ENCODE measurements at regions not wholly inside any gene's neighbourhood (a gene's known extent, or its start where the extent isn't known, plus 50 kb on each side); places are given as distances from the start of the nearest gene placed in this dataset.

DNA sequence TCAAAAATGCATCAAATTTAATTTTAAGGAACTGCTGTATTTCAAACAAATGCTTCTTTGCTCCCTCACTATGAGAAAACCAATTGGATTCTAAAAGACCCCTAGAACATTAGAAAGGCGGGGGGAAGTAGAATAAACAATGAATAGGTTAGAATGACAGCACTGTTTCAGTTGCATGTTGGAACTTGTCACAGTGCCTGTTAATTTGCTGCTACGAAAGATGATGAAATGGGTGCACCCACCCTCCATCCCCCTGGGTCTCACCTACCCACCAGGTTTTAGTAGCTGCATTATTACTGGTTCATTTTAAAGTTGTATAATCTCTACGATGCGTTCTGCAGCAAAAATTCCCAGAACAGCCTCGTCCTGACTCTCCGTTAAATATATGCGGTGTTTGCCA, 193.0 kb upstream of the COPS8 start:
- peaks cover 6% of the 10 kb centered on the region for H3K27me3 Mint-ChIP-seq (ENCODE audit: low read depth)
- CTCF ChIA-PET: no interaction called here

DNA sequence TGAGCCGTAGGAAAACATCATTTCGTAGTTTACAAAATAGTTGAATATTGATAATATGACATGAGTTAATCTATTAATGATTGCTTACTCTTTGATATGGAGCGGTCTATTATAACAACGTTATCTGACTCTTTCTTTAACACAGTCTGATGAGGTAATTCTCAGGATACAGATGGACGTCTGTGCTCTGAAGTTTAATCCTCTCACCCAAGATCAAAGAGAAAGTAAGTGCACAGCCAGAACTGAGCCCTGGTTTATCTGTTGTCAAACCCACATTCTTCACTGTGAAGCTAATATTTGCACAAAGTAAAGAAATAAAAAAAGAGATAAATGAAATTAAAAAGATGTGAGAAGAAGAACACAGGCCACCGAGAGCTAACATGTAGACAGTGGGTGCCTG, 190.9 kb upstream of the COPS8 start:
- Mint-ChIP-seq H3K27me3 (ENCODE audit: low read depth) (peaks cover 6% of the 10 kb centered on the region), H3K4me1 (ENCODE audit: low read depth) (no peaks in the 10 kb centered on the region), H3K27ac (no peak overlapping the region), H3K36me3 (ENCODE audit: low read depth) (no peaks in the 10 kb centered on the region), H3K9me3 (ENCODE audit: insufficient read depth) (no peaks in the 10 kb centered on the region), H3K4me3 (no peak overlapping the region)
- ATAC-seq: no peak
- ChIA-PET CTCF (no interaction called here), POLR2A (no interaction called here)
- peak; percentile 1 for DNase-seq

More for the DNA sequence above, 193.0 kb upstream of the COPS8 start:
- Mint-ChIP-seq H3K9me3 (ENCODE audit: insufficient read depth) (no peaks in the 10 kb centered on the region), H3K4me3 (no peak overlapping the region), H3K4me1 (ENCODE audit: low read depth) (no peaks in the 10 kb centered on the region), H3K27ac (no peak overlapping the region), H3K36me3 (ENCODE audit: low read depth) (no peaks in the 10 kb centered on the region)
- ATAC-seq (no peak), DNase-seq (peak; percentile 9)
- POLR2A ChIA-PET: no interaction called here

DNA sequence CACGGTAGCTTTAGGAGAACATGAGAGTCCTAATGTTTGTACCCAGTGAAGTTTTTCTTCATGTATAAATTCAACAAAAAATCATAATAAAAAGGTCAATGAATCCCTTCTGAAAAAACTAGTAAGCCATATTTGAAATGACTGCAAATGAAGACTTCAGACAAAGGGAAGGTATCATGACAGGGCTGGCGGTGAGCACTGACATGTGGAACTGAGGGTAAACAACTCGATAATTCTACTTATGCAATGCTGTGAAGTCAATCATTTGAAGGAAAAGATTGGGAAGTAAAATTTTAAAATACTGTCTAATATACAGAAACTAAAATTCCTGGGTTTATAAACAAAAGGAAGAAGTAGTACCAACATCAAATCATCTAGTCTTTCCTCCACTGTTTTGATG, 190.2 kb upstream of the COPS8 start:
- peaks cover 10% of the 10 kb centered on the region for H3K27me3 Mint-ChIP-seq (ENCODE audit: low read depth)
- no peak overlapping the region for H3K27ac Mint-ChIP-seq
- ATAC-seq: no peak
- H3K36me3 Mint-ChIP-seq (ENCODE audit: low read depth): no peaks in the 10 kb centered on the region
- DNase-seq: no peak
- H3K4me1 Mint-ChIP-seq (ENCODE audit: low read depth): no peaks in the 10 kb centered on the region
- no peaks in the 10 kb centered on the region for H3K9me3 Mint-ChIP-seq (ENCODE audit: insufficient read depth)
- CTCF ChIA-PET: no interaction called here
- H3K4me3 Mint-ChIP-seq: no peak overlapping the region
- POLR2A ChIA-PET: no interaction called here

DNA sequence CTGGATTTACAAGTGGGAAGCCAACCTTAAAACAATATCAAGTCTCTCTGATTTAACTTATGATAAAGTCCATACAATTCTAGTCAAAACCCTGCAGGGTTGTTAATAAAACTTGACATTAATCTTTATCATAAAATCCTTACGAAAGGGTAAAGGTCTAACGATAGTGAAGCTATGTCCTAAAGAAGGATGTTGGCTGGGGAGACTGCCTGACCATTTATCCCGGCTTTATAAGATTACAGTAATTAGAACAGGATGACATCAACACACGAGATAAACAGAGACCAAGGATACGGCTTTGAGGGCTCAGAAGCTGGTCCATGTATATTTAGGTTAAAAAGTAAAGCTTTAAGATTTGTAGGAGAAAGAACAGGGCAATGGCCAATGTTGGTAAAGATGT, 189.0 kb upstream of the COPS8 start:
- POLR2A ChIA-PET: no interaction called here
- DNase-seq (no peak), ATAC-seq (no peak)
- no peak overlapping the region for H3K27ac Mint-ChIP-seq
- no peak overlapping the region for H3K4me3 Mint-ChIP-seq
- H3K36me3 Mint-ChIP-seq (ENCODE audit: low read depth): no peaks in the 10 kb centered on the region
- H3K9me3 Mint-ChIP-seq (ENCODE audit: insufficient read depth): no peaks in the 10 kb centered on the region
- no peaks in the 10 kb centered on the region for H3K4me1 Mint-ChIP-seq (ENCODE audit: low read depth)
- peaks cover 15% of the 10 kb centered on the region for H3K27me3 Mint-ChIP-seq (ENCODE audit: low read depth)
- CTCF ChIA-PET: no interaction called here

DNA sequence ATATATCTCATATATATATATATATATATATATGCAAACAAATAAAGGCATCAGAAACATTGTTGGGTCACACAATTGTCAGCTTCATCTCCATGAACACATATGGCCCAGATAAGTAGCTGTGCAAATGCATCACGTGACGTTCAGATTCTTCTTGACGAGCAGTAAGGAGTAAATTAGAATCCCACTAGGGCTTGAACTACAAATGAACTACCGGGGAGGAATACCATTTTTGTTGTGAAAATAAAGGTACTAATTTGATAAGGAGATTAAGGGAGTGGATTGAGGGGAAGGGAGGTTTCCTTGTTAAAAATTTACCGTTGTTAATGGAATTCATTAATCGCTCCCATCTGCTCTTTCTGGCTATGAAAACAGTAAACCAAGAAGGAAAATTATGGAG, 186.5 kb upstream of the COPS8 start:
- no peak overlapping the region for H3K27ac Mint-ChIP-seq
- H3K36me3 Mint-ChIP-seq (ENCODE audit: low read depth): no peaks in the 10 kb centered on the region
- CTCF ChIA-PET: no interaction called here
- H3K27me3 Mint-ChIP-seq (ENCODE audit: low read depth): peaks cover 11% of the 10 kb centered on the region
- no peaks in the 10 kb centered on the region for H3K4me1 Mint-ChIP-seq (ENCODE audit: low read depth)
- POLR2A ChIA-PET: no interaction called here
- peak; percentile 6 for DNase-seq
- H3K4me3 Mint-ChIP-seq: no peak overlapping the region
- ATAC-seq: no peak
- H3K9me3 Mint-ChIP-seq (ENCODE audit: insufficient read depth): no peaks in the 10 kb centered on the region

DNA sequence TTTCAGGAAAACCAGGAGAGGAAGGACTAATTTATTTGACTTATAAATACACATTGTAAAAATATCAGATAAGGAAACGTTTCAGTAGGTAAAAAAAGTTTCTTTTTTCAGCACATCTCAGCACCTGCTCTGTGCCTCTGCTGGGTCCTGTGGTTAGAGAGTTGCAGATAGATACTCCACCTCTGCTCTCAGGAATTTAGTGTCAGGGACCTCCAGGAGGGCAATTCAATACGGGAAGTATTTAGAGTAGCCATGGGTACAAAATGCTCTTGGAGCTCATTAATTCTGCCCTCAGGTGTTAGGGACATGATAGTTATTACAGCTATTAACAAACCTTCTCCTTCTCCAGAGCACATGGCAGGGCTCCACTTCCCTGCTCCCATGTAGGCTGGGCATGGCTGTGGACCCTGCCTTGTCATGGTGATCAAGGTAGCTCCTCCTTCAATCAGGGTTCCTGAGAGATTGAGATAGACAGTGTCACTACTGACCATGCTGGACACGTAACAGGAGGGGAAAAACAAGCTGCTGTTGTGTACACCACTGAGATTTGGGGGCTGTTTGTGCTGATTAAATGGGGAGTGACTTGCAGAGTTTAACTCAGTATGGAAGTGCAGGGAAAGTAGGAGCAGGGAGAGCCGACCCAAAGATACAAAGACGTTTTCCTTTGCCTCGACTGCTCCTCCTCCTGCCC, 185.6 kb upstream of the COPS8 start:
- H3K4me3 Mint-ChIP-seq: no peak overlapping the region
- ATAC-seq (no peak), DNase-seq (peak; percentile 12)
- H3K27me3 Mint-ChIP-seq (ENCODE audit: low read depth): peaks cover 9% of the 10 kb centered on the region
- H3K27ac Mint-ChIP-seq: no peak overlapping the region
- no peaks in the 10 kb centered on the region for H3K9me3 Mint-ChIP-seq (ENCODE audit: insufficient read depth)
- CTCF ChIA-PET: no interaction called here
- H3K36me3 Mint-ChIP-seq (ENCODE audit: low read depth): no peaks in the 10 kb centered on the region
- POLR2A ChIA-PET: no interaction called here
- no peaks in the 10 kb centered on the region for H3K4me1 Mint-ChIP-seq (ENCODE audit: low read depth)

DNA sequence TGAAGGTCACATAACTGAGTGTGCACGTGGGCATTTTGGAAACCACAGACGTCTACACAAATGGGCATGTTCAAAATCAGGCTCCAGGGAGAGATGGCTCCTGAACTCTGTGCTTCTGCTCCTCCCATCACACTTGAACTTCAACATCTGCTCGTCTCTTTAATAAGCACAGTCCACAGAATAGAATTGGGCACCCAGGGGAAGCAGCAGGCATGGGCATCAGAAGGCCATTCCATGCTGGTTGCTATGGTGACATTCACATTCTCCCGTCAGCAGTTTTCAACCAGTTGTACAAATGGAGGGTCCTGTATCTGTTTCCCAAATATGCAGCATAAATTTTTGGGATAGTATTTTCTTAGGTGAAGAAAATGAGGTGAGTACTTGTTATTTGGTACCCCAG, 183.7 kb upstream of the COPS8 start:
- Mint-ChIP-seq H3K27me3 (ENCODE audit: low read depth) (peaks cover 9% of the 10 kb centered on the region), H3K36me3 (ENCODE audit: low read depth) (no peaks in the 10 kb centered on the region), H3K27ac (no peak overlapping the region), H3K4me1 (ENCODE audit: low read depth) (no peaks in the 10 kb centered on the region), H3K4me3 (no peak overlapping the region), H3K9me3 (ENCODE audit: insufficient read depth) (no peaks in the 10 kb centered on the region)
- CTCF ChIA-PET: no interaction called here
- POLR2A ChIA-PET: no interaction called here
- ATAC-seq (no peak), DNase-seq (no peak)

DNA sequence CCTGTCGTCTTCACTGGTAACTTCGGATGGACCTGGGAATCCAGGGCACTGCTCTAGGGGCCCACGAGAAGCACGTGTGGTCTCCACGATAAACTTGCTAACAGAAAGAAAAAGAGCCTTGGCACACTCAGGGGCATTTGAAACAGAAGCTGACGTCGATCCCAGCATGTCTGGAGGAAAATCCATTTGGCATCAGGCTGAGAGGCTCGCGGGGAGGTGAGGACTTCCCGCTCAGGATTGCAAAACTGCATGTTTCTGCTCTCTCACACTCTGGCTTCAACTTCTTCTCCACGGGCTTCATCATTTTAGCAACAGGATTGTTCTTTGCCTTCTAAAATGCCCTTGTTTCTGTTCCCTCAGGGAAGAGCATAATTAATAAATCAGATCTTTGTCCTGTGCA, 181.7 kb upstream of the COPS8 start:
- ChIA-PET CTCF (no interaction called here), POLR2A (no interaction called here)
- H3K27me3 Mint-ChIP-seq (ENCODE audit: low read depth): peaks cover 9% of the 10 kb centered on the region
- H3K9me3 Mint-ChIP-seq (ENCODE audit: insufficient read depth): no peaks in the 10 kb centered on the region
- H3K4me3 Mint-ChIP-seq: no peak overlapping the region
- no peaks in the 10 kb centered on the region for H3K36me3 Mint-ChIP-seq (ENCODE audit: low read depth)
- DNase-seq (peak; percentile 4), ATAC-seq (no peak)
- no peaks in the 10 kb centered on the region for H3K4me1 Mint-ChIP-seq (ENCODE audit: low read depth)
- H3K27ac Mint-ChIP-seq: no peak overlapping the region

DNA sequence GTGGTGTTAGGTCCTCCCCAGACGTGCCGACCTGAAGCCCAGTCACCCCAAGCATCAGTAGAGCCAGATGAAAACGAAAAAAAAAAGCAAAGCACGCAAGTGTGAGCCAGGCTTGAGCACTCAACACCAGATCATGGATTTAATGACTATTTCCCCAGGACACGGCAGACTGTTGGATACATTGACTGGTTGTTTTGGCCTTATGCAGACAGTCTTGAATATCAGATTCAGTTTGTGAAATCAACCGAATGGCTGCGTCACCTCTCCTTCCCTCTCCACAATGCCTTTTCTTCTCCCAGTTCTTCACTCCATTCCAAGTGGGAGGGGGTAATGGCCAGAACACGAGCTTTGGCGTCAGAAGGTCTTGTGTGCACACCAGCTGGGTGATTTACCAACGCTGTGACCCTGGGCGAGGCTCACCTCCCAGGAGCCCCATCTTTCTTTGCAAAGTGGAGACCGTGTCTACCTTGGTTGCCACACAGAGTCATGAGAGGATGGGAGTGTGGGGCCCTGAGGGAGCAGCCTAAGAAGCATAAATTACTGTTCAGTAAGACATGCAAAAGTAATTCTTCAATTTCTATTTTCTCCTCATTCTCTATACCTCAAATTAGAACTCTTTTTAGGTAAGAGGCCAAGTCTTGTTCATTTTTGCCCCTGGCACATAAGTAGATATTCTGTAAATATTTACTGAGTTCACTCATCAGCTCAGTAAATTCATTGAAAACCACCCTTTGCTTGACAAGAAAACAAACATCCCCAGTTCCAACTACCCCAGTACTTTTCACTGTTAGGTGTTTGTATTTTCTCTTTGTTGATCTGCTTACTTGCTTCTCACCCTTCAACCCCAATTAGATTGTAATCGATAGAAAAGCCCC, 181.1 kb upstream of the COPS8 start:
- no peak for ATAC-seq
- POLR2A ChIA-PET: no interaction called here

DNA sequence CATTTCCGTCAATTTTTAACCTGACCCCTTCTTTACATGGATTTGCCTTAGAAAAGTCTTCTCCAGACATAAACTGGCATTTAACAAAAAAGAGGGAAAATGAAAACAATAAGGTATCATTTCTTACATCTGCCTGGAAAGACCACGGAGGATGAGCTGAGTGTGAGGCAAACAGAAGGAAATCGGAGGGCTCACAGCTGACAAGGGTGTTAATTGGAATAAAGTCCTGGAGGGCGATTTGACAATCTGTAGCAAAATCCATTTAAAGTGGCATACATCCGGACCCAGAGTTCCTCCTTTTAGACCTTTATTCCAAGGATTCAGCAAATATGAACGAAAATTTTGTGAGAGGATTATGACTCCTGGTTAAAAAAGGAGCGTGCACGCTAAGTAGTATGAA, 179.7 kb upstream of the COPS8 start:
- Mint-ChIP-seq H3K27ac (no peak overlapping the region), H3K27me3 (ENCODE audit: low read depth) (peaks cover 3% of the 10 kb centered on the region), H3K4me1 (ENCODE audit: low read depth) (no peaks in the 10 kb centered on the region), H3K9me3 (ENCODE audit: insufficient read depth) (no peaks in the 10 kb centered on the region), H3K4me3 (no peak overlapping the region), H3K36me3 (ENCODE audit: low read depth) (no peaks in the 10 kb centered on the region)
- CTCF ChIA-PET: no interaction called here
- POLR2A ChIA-PET: no interaction called here
- no peak for ATAC-seq
- peak; percentile 9 for DNase-seq

More for the DNA sequence above, 181.1 kb upstream of the COPS8 start:
- Mint-ChIP-seq H3K27ac (no peak overlapping the region), H3K4me1 (ENCODE audit: low read depth) (no peaks in the 10 kb centered on the region), H3K4me3 (no peak overlapping the region), H3K9me3 (ENCODE audit: insufficient read depth) (no peaks in the 10 kb centered on the region), H3K36me3 (ENCODE audit: low read depth) (no peaks in the 10 kb centered on the region), H3K27me3 (ENCODE audit: low read depth) (peaks cover 9% of the 10 kb centered on the region)
- peak; percentile 1 for DNase-seq
- CTCF ChIA-PET: no interaction called here

DNA sequence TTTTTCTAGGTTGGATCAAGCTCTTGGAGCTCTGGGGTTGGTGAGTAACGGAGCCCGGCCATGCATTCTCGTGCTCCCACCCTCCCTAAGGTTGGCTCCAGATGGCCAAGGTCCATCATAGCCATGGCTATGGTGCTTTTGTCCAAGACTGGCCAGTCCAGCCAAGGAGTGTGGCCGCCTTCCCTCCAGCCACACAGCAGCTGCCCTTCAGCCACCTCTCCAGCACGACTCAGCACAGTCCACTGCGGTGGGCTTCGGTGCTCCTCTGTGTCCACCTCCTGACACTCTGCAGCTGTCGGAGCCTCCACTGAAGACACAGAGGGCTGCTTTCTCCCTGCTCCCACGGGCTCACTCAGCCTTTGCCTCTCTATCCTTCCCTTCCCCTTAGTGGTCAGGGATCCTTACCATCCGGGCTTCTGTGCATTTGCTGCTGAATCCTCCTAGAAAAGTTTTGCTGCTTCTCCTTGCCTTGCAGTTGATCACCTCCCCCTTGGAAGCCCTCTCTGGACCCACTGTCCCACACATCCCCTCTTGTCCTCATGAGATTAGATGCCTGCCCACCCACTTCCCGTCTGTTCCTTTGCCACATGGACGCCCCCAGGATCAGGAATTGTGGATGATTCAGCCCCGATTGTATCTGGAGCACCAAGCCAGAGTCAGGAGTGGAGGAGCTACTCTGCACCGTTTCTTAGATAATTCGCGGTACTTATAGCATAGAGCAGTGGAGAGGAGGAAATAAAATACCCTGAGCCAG, 177.1 kb upstream of the COPS8 start:
- Mint-ChIP-seq H3K9me3 (ENCODE audit: insufficient read depth) (no peaks in the 10 kb centered on the region), H3K36me3 (ENCODE audit: low read depth) (no peaks in the 10 kb centered on the region), H3K4me1 (ENCODE audit: low read depth) (no peaks in the 10 kb centered on the region), H3K27me3 (ENCODE audit: low read depth) (no peaks in the 10 kb centered on the region), H3K4me3 (no peak overlapping the region), H3K27ac (no peak overlapping the region)
- ATAC-seq (no peak), DNase-seq (peak; percentile 6)
- ChIA-PET POLR2A (no interaction called here), CTCF (no interaction called here)

DNA sequence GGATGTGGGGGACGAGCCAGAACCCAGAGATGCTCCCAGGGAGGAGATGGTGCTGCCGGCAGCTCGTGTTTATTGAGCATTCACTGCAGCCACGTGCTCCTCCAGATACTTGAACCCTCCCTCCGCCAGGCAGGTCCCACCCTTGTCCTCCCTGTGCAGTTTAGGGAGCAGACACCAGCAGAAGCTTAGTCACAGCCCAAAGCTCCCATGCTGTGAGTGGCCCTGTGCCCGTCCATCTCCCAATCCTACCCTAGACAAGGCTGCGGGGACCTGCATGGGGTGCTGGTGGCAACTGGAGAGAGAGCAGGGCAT, 176.5 kb upstream of the COPS8 start:
- H3K36me3 Mint-ChIP-seq (ENCODE audit: low read depth): no peaks in the 10 kb centered on the region
- peak; percentile 7 for DNase-seq
- no peak for ATAC-seq

More for the DNA sequence above, 176.5 kb upstream of the COPS8 start:
- no peaks in the 10 kb centered on the region for H3K4me1 Mint-ChIP-seq (ENCODE audit: low read depth)
- POLR2A ChIA-PET: no interaction called here
- CTCF ChIA-PET: no interaction called here
- H3K4me3 Mint-ChIP-seq: no peak overlapping the region
- no peaks in the 10 kb centered on the region for H3K9me3 Mint-ChIP-seq (ENCODE audit: insufficient read depth)
- H3K27me3 Mint-ChIP-seq (ENCODE audit: low read depth): no peaks in the 10 kb centered on the region
- H3K27ac Mint-ChIP-seq: no peak overlapping the region

Measured in activated CD8-positive, alpha-beta T cell treated with anti-CD3 and anti-CD28 coated beads, Interleukin-2, amount 10 ng/mL, durations not matched to agents 7 days and 5 days (primary cell).